Activated naive CD4-positive, alpha-beta T cell treated with anti-CD3 and anti-CD28 coated beads, Interleukin-2, amount 50 U/mL, for 16 hours (primary cell): ENCODE measurements at regions not wholly inside any gene's neighbourhood (a gene's known extent, or its start where the extent isn't known, plus 50 kb on each side); places are given as distances from the start of the nearest gene placed in this dataset.

Experiments
- DNase-seq: peaks from one replicate; pipeline ENCODE4 v3.0.0-alpha.2; 2020

GRCh38 chr3:116849261-116849688, 139.7 kb downstream of the TUSC7 start:
- no peak for DNase-seq

DNA sequence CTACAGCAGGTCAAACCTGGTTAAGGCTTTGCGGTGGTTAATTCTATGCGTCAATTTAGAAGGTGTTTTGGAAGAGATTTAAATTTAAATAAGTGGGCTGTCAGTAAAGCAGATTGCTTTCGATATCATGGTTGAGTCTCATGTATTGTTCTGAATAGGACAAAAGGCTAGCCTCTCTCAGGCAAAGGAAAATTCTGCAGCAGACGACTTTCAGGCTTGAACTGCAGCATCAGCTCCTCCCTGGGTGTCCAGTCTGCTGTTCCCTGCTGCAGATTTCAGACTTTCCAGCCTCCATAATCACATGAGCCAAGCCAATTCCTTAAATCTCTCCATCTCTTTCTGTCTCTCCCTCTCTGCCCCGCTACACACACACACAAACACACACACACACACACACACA, 143.2 kb downstream of the TUSC7 start:
- no peak for DNase-seq

DNA sequence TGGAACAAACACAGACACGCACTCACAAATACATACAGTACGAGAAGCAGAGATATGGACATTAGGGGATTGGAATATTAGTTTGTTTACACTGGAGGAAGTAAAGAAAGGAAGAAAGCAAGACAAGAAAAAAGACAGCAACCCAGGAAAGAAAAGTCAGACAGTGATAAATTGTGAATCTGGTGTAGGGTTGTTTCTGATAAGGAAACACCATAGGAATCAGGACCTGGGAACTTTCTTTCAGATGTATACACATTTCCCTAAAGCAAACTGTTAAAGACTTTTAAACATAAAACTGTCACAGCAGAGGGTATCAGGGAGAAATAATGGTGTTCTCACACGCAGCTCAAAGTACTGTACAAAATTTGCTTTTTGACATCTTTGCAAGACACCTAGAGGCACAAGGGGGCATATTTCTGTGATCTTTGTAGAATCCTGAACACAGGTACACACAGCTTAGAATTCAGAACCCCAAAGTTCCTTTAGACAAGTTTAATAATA, 153.7 kb downstream of the TUSC7 start:
- DNase-seq, result no peak

DNA sequence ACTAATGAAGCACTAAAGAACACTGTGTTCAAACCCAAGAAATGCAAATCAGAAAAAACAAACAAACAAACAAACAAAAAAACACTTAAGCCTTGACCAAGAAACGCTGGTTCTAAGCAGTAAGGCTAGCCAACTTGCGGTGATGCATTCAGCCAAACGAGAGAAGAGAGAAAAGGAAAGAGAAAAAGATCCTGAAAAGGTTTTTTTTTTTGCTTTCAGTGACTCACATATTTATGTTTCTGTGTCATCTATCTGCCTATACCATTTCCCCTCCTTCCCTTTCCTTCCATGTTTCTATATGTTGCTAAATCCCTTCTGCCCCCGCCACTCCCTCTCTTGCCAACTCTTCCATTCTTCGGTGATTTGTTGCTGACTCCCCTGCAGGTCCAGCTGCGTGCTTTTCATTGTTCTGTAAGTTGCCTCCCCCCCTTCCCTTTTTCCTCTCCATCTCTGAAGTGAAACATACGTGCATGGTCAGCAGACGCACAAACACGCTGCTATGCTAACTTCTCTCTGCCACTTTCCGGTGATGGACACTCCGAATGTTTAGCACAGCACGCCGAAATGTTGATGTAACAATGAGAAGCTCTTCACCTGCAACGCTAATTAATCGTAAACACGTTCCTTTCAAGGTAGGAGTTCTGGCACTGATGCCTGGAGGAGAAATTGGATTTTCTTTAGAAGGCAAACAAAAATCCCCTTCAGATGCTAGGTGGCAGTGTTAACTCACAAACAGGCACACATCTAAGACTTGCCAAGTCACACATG, 154.4 kb downstream of the TUSC7 start:
- no peak for DNase-seq

GRCh38 chr3:116864590-116864927, 155.0 kb downstream of the TUSC7 start:
- DNase-seq, result no peak

DNA sequence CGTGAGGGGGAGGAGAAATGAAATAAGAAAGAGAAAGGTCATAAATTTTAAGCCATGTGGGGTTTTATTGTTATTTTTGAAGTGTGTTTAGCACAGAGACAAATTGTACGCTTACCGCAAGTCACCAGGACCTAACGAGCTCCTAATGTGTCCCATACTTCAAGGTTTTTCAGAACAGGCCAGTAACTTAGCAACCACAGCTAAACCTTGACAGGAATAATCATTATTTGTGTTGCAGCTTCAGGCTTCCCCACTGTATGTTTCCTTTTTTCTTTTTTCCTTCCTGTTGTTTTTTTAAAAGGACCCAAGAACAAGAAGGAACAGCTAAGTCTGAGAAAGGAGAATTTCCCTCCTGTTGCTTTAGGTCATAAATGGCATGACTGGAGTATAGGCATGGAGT, 160.8 kb downstream of the TUSC7 start:
- DNase-seq, result no peak

DNA sequence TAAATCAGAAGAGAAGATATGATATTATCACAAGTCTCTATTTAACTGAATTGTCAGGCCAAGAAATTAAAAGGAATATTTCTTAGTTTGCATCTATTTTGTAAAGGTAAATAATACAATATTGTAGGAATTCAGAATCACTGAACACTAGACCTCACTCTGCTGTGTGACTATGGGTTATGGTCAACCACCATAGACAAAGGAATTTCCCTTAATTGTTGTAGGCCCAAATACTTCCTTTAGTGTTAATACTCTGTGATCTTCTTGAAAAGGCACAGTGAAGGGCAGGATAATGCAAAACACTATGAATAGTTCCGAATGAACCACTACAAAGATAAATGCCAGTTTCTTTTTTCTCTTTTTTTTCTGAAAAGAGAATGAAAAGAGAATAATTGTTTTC, 162.3 kb downstream of the TUSC7 start:
- DNase-seq, result no peak

DNA sequence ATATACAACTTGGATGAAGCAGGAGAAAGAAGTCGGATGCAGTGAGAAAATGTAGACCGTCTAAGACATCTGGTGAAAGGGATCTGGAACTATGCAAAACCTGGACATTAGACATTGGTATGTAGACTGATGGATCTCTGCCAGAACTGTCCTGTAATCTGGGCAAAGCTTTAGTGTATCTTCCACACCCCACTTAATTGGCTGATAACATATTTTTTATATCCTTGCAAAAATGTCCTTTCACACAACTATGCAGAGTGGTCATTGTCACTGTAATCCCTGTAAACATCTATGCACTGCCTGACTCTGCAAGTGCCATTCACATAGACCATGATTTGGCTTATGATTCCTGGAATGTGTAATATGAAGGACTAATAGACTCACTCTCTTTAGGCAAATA, 163.1 kb downstream of the TUSC7 start:
- no peak for DNase-seq

DNA sequence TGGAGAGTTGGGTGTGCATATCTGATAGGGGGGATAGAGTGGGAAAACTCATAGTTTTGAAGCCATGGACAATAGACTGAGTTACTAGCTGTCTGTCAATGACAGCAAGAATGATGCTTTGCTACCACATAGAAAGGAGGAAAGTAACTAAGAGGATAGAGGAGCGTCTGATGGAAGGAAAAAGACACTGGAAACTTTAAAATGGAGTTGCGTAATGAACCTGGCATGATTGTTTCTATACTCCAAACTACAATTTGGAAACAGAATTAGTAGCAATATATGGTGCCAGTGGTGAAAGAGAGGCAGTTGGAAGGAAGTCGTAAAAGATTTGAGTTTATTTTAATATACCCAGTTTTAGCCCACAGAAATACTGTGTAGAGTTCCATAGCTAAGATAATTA, 163.6 kb downstream of the TUSC7 start:
- DNase-seq, result no peak

GRCh38 chr3:116877968-116878367, 168.4 kb downstream of the TUSC7 start:
- no peak for DNase-seq

- DNase-seq, result no peak
Observed at GRCh38 chr3:116886202-116886893, 176.8 kb downstream of the TUSC7 start.

DNA sequence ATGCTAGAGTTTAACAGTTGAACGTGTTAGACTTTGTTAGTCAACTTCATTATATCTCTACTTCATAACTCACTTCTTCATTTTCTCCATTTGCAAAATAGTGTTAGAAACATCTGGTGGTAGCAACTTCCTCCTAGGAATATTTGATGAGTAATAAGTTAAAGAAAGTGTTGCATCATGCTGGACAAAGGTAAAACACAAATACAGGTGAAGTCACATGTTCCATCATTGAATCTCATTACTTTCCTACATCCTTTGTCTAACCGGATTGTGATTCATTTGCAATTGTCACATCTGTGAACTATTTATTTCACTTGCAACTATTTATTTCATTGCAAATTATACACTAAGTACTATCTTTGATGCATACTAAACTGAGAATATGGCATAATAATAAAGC, 186.5 kb downstream of the TUSC7 start:
- DNase-seq, result no peak

GRCh38 chr3:116897382-116897781, 187.8 kb downstream of the TUSC7 start:
- no peak for DNase-seq

GRCh38 chr3:116899253-116899652, 189.7 kb downstream of the TUSC7 start:
- DNase-seq, result no peak

DNA sequence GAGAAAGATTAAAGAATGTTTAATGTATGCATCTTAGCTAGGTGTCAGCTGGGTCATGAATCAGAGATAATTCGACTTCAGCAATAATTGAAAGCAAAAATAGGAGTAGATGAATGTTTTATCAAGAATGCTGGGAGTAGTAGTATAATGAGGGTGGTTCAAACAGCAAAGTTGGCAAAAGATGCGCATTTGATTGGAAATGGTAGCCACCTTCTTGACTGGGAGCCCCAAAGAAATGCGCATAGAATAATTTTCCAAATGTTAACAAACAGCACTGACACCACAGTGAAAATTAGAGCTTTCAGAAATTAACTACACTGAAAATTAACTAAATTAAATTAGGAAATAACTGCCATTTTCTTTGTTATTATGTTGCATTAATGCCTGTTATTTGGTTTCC, 195.8 kb downstream of the TUSC7 start:
- DNase-seq, result no peak

GRCh38 chr3:116905794-116906193, 196.2 kb downstream of the TUSC7 start:
- DNase-seq, result no peak

- no peak for DNase-seq
Observed at GRCh38 chr3:116912116-116912515, 202.5 kb downstream of the TUSC7 start.

GRCh38 chr3:116914004-116914403, 204.4 kb downstream of the TUSC7 start:
- DNase-seq, result no peak

DNA sequence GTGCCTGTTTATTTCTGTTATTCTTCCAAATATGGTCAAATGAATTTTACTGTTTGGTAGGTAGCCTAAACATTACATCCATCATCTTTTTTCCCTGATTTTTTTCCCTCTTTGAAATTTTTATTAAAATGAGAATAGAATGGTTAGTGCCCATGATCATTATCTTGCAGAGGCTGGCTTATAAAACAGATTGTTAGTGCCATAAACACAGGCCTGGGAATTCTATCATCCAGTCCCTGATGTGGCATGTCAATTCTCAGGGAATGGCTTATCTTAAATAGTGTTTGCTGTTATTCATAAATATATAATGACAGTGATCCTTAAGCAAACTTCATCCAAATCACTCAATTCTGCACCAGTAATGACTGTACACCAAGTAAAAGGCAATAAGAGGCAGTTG, 207.3 kb downstream of the TUSC7 start:
- no peak for DNase-seq

- DNase-seq, result no peak
Observed at GRCh38 chr3:116920826-116921610, 211.4 kb downstream of the TUSC7 start.

GRCh38 chr3:116927918-116928317, 218.3 kb downstream of the TUSC7 start:
- DNase-seq, result no peak

GRCh38 chr3:116929505-116930222, 220.1 kb downstream of the TUSC7 start:
- DNase-seq, result no peak

- DNase-seq, result no peak
Observed at GRCh38 chr3:116930786-116931185, 221.2 kb downstream of the TUSC7 start.
